Stimulated activated CD8-positive, alpha-beta memory T cell treated with anti-CD3 and anti-CD28 coated beads, Interleukin-4, amount 100 ng/mL, for 4 hours (primary cell): ENCODE measurements at regions not wholly inside any gene's neighbourhood (a gene's known extent, or its start where the extent isn't known, plus 50 kb on each side); places are given as distances from the start of the nearest gene placed in this dataset.
"Not testable (repeated sequence)": the region's sequence is repeated elsewhere in the genome, so short reads cannot be mapped to it uniquely, and the experiment has no call there.

Source experiments
- DNase-seq, 2 donors: peaks; one replicate each; pipeline ENCODE4 v3.0.0-alpha.2; 2020; ENCODE audit warnings: low read depth in 2 of 2, low spot score in 1 of 2

GRCh38 chr14:104230946-104231345, 92.6 kb downstream of the KIF26A start:
- DNase-seq = no peak

- no peak for DNase-seq
Observed at GRCh38 chr14:104232070-104232484, 93.7 kb downstream of the KIF26A start.

- not testable (repeated sequence) for DNase-seq
Observed at GRCh38 chr14:104234007-104234786, 95.8 kb downstream of the KIF26A start.

GRCh38 chr14:104235686-104236085, 97.3 kb downstream of the KIF26A start:
- DNase-seq = no peak

- no peak for DNase-seq
Observed at GRCh38 chr14:104237651-104238423, 99.5 kb downstream of the KIF26A start.

GRCh38 chr14:104238424-104239184, 100.2 kb downstream of the KIF26A start:
- DNase-seq = no peak

- DNase-seq = no peak
Observed at GRCh38 chr14:104239185-104239775, 100.9 kb downstream of the KIF26A start.

GRCh38 chr14:104239861-104240301, 101.5 kb downstream of the KIF26A start:
- DNase-seq = no peak

- DNase-seq = no peak
Observed at GRCh38 chr14:104240434-104241157, 102.2 kb downstream of the KIF26A start.

GRCh38 chr14:104243200-104243599, 104.8 kb downstream of the KIF26A start:
- DNase-seq = no peak

GRCh38 chr14:104244221-104245011, 106.0 kb downstream of the KIF26A start:
- DNase-seq = no peak

- no peak for DNase-seq
Observed at GRCh38 chr14:104245075-104245474, 106.7 kb downstream of the KIF26A start.

GRCh38 chr14:104245723-104246122, 107.3 kb downstream of the KIF26A start:
- no peak for DNase-seq

GRCh38 chr14:104246401-104247335, 108.3 kb downstream of the KIF26A start:
- DNase-seq = no peak

GRCh38 chr14:104247336-104248202, 109.2 kb downstream of the KIF26A start:
- DNase-seq = no peak

GRCh38 chr14:104248203-104249055, 110.0 kb downstream of the KIF26A start:
- DNase-seq = no peak

GRCh38 chr14:104249089-104249488, 110.7 kb downstream of the KIF26A start:
- DNase-seq = no peak
